GM21723 (cell line): ENCODE measurements at regions not wholly inside any gene's neighbourhood (a gene's known extent, or its start where the extent isn't known, plus 50 kb on each side); places are given as distances from the start of the nearest gene placed in this dataset.
"Not testable (repeated sequence)": the region's sequence is repeated elsewhere in the genome, so short reads cannot be mapped to it uniquely, and the experiment has no call there.

Source experiments
- ATAC-seq: cut with Tn5 transposase; IDR thresholded peaks from one replicate; pipeline ENCODE4 v1.9.1; 2021; ENCODE audit warnings: mild to moderate bottlenecking, moderate library complexity; ENCODE audit not compliant: unreplicated experiment

- ATAC-seq: no peak
Measured at GRCh38 chr10:81200801-81201200, 663.1 kb downstream of the SH2D4B start.

- ATAC-seq: not testable (repeated sequence)
Measured at GRCh38 chr10:81207359-81207758, 667.6 kb upstream of the NRG3 start.

GRCh38 chr10:81213370-81213769 is 661.6 kb upstream of the NRG3 start:
- no peak for ATAC-seq

GRCh38 chr10:81215498-81215897 is 659.5 kb upstream of the NRG3 start:
- no peak for ATAC-seq

GRCh38 chr10:81216949-81217348 is 658.0 kb upstream of the NRG3 start:
- ATAC-seq: no peak

GRCh38 chr10:81218307-81218706 is 656.7 kb upstream of the NRG3 start:
- no peak for ATAC-seq

- ATAC-seq: no peak
Measured at GRCh38 chr10:81219758-81220157, 655.2 kb upstream of the NRG3 start.

- no peak for ATAC-seq
Measured at GRCh38 chr10:81248886-81249285, 626.1 kb upstream of the NRG3 start.

GRCh38 chr10:81251457-81252115 is 623.4 kb upstream of the NRG3 start:
- ATAC-seq: no peak

- not testable (repeated sequence) for ATAC-seq
Measured at GRCh38 chr10:81264991-81265390, 610.0 kb upstream of the NRG3 start.

- no peak for ATAC-seq
Measured at GRCh38 chr10:81270051-81270450, 604.9 kb upstream of the NRG3 start.

- no peak for ATAC-seq
Measured at GRCh38 chr10:81280497-81281479, 594.2 kb upstream of the NRG3 start.

GRCh38 chr10:81288544-81288943 is 586.5 kb upstream of the NRG3 start:
- no peak for ATAC-seq

- no peak for ATAC-seq
Measured at GRCh38 chr10:81297292-81297691, 577.7 kb upstream of the NRG3 start.

- no peak for ATAC-seq
Measured at GRCh38 chr10:81303656-81304055, 571.3 kb upstream of the NRG3 start.

- no peak for ATAC-seq
Measured at GRCh38 chr10:81306971-81307782, 567.8 kb upstream of the NRG3 start.

- ATAC-seq: no peak
Measured at GRCh38 chr10:81309041-81309552, 565.9 kb upstream of the NRG3 start.

GRCh38 chr10:81314471-81314870 is 560.5 kb upstream of the NRG3 start:
- ATAC-seq: no peak

GRCh38 chr10:81315026-81315425 is 560.0 kb upstream of the NRG3 start:
- ATAC-seq: no peak

- ATAC-seq: no peak
Measured at GRCh38 chr10:81348003-81348402, 527.0 kb upstream of the NRG3 start.

- ATAC-seq: no peak
Measured at GRCh38 chr10:81367132-81367531, 507.9 kb upstream of the NRG3 start.
